ENCODE measurements at regions not wholly inside any gene's neighbourhood (a gene's known extent, or its start where the extent isn't known, plus 50 kb on each side); places are given as distances from the start of the nearest gene placed in this dataset.

GRCh38 chr7:153701678-153702077 lies 350.5 kb upstream of the DPP6 start:
- no peak for TF ChIP-seq CTCF (conservative IDR thresholded peaks at IDR 0.05; ENCODE audit: low read length)
- TF ChIP-seq EZH2phosphoT487 (IDR thresholded peaks at IDR 0.05; ENCODE audit: borderline replicate concordance, low read depth, low read length) = no peak
